ENCODE measurements at regions not wholly inside any gene's neighbourhood (a gene's known extent, or its start where the extent isn't known, plus 50 kb on each side); places are given as distances from the start of the nearest gene placed in this dataset.
"Not testable (repeated sequence)": the region's sequence is repeated elsewhere in the genome, so short reads cannot be mapped to it uniquely, and the experiment has no call there.

DNA sequence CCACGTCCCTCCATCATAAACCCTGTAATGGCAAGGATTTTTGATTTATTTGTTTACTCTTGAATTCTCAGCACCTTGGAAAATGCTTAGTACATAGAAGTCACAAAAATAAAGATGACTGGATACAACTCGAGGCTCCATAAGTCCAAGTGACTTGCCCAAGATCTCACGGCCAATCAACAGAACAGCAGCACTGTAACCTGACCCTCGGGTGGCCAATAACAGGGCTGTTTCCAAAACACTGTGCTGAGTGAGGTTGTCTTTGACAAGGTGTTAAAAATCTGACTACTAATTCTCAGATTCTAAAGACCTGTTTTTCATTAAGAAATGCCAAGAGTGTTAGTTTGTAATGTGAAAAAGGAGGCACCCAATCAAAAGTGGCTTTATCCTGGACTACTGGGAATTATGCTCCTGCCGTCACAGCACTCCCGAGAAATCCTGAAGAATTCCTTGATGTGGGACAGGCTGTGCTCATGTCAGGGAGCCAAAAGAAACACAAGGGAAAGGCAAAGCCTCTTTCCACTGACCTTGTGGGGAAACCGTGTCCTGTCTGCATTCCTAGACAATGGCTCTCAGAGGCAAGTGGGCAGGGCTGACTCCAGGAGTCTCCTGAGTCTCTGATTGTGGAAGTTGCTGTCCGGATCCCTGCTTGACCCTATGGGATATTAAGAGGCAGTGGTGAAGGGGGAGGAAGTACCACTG is 204.7 kb upstream of the PELI2 start:
- Histone ChIP-seq H3K36me3 (no peaks in the 10 kb centered on the region), H3K4me1 (peaks cover 0 to 11% of the 10 kb centered on the region in 2 donors), H3K9me3 (no peaks in the 10 kb centered on the region), H3K27ac (peak overlapping the region; percentile 13 to 34), H3K4me3 (no peak overlapping the region), H3K27me3 (no peaks in the 10 kb centered on the region)
- DNase-seq (ENCODE audit: low spot score) = peak; percentile 82
- TF ChIP-seq, protein P1, sequence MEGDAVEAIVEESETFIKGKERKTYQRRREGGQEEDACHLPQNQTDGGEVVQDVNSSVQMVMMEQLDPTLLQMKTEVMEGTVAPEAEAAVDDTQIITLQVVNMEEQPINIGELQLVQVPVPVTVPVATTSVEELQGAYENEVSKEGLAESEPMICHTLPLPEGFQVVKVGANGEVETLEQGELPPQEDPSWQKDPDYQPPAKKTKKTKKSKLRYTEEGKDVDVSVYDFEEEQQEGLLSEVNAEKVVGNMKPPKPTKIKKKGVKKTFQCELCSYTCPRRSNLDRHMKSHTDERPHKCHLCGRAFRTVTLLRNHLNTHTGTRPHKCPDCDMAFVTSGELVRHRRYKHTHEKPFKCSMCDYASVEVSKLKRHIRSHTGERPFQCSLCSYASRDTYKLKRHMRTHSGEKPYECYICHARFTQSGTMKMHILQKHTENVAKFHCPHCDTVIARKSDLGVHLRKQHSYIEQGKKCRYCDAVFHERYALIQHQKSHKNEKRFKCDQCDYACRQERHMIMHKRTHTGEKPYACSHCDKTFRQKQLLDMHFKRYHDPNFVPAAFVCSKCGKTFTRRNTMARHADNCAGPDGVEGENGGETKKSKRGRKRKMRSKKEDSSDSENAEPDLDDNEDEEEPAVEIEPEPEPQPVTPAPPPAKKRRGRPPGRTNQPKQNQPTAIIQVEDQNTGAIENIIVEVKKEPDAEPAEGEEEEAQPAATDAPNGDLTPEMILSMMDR (IDR thresholded peaks at IDR 0.05) = no peak

DNA sequence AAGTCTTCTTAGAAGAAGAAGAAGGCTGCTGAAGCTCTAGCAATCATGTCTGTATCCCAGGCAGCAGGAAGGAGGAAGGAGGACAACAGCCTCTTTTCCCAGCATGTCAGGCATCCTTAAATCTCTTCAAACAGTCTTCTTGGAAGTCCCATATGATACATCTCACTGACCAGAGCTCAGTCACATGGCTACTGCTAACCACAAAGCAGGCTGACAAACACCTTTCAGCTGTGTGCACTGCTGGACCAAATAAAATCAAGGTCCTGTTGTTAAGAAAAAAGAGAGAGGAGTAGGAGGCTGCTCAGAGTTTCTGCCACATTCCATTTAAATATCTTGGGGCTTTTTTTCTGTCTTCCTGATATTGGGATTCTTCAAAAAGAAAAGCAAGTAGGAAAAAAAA is 203.4 kb upstream of the PELI2 start:
- Histone ChIP-seq H3K36me3 (no peaks in the 10 kb centered on the region), H3K27me3 (no peaks in the 10 kb centered on the region), H3K4me1 (peaks cover 0 to 11% of the 10 kb centered on the region in 2 donors), H3K9me3 (no peaks in the 10 kb centered on the region), H3K4me3 (no peak overlapping the region), H3K27ac (peak overlapping the region in 1 of 2 donors; percentile 13)
- DNase-seq (ENCODE audit: low spot score) = no peak
- TF ChIP-seq, protein P1 (IDR thresholded peaks at IDR 0.05) = no peak

DNA sequence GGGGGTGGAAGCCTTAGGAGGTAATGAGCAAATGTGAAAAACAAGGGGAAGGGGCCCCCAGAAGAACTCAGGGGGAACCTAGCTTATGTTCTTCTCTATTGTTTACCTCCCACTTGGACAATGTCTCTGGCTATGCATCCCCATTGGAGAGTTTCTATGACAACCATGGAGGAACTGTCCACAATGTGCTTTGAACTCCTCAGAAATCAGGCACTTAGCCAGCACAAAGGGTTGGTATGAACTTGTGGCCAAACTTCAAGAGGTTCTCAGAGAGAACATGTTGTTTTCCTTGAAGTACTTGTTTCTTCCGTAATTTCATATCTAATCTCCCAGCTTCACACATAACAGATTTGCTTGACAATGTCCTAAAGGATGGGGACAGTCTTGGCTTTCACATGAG is 202.8 kb upstream of the PELI2 start:
- no peak overlapping the region for H3K27ac ChIP-seq
- H3K36me3 ChIP-seq = no peaks in the 10 kb centered on the region
- H3K9me3 ChIP-seq = no peaks in the 10 kb centered on the region
- H3K27me3 ChIP-seq = no peaks in the 10 kb centered on the region
- TF ChIP-seq, protein P1 (IDR thresholded peaks at IDR 0.05) = no peak
- no peak for DNase-seq (ENCODE audit: low spot score)
- H3K4me1 ChIP-seq = peaks cover 0 to 11% of the 10 kb centered on the region in 2 donors
- no peak overlapping the region for H3K4me3 ChIP-seq

DNA sequence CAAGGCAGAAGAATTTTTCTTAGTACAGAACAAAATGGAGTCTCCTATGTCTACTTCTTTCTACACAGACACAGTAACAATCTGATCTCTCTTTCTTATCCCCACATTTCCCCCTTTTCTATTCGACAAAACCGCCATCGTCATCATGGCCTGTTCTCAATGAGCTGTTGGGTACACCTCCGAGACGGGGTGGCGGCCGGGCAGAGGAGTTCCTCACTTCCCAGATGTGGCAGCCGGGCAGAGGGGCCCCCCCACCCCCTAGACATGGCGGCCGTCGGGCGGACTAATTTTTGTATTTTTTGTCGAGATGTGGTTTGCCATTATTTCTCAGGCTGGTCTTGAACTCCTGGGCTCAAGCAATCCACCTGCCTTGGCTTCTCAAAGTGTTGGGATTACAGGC is 198.4 kb upstream of the PELI2 start:
- H3K4me3 ChIP-seq; H3K27me3 ChIP-seq; H3K36me3 ChIP-seq; H3K9me3 ChIP-seq; DNase-seq (ENCODE audit: low spot score); H3K27ac ChIP-seq; H3K4me1 ChIP-seq: not testable (repeated sequence)

DNA sequence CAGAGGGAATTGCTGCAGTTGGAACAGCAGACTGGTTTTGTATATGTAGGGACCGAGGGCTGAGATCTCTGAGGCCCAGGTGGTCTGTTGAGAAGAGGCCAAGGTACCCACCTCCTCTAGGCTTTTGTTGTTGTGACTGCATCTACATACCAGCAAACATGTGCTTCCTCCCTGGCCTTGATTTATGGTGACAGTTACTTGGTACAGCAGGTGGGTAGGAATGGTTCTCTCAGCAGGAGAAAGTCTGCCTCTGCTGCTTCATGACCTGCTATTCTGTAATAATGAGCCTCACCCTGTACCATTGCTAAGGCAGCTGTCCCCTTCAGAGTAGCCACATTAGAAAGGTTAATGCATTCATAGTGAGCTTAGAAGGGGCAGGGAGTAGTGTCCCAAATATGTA is 196.7 kb upstream of the PELI2 start:
- H3K36me3 ChIP-seq = no peaks in the 10 kb centered on the region
- no peaks in the 10 kb centered on the region for H3K4me1 ChIP-seq

DNA sequence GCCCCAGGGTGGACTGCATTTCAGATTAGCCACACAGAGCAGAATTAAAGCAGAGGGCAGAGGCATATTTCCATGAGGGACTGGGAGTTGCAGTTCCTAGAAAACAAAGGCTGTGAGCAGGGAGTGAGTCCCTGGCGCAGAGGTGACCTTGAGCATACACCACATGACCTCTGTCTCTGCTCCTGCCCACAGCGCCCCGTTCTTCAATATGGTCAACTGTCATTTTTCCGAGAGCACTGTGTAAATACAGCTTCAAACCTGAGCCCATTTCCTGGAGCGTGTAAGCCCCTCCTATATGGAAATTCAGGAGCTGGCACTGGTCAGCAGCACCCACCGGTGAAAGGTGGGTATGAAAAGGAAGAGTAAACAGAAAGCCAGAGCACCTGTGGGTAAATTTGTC is 192.2 kb upstream of the PELI2 start:
- TF ChIP-seq, protein P1 (IDR thresholded peaks at IDR 0.05) = no peak
- Histone ChIP-seq H3K36me3 (no peaks in the 10 kb centered on the region), H3K4me1 (no peaks in the 10 kb centered on the region), H3K27ac (no peak overlapping the region), H3K4me3 (no peak overlapping the region), H3K9me3 (no peaks in the 10 kb centered on the region), H3K27me3 (no peaks in the 10 kb centered on the region)
- DNase-seq (ENCODE audit: low spot score) = no peak

More for the DNA sequence above, 196.7 kb upstream of the PELI2 start:
- TF ChIP-seq, protein P1 (IDR thresholded peaks at IDR 0.05) = no peak
- Histone ChIP-seq H3K4me3 (no peak overlapping the region), H3K9me3 (no peaks in the 10 kb centered on the region), H3K27me3 (no peaks in the 10 kb centered on the region), H3K27ac (no peak overlapping the region)
- DNase-seq (ENCODE audit: low spot score) = no peak

Data from right atrium auricular region (tissue), 2 donors.